Activated CD4-positive, alpha-beta T cell treated with anti-CD3 and anti-CD28 coated beads for 36 hours (primary cell): ENCODE measurements at regions not wholly inside any gene's neighbourhood (a gene's known extent, or its start where the extent isn't known, plus 50 kb on each side); places are given as distances from the start of the nearest gene placed in this dataset.

Experiments used
- ATAC-seq: fragments of 200-7000 bp; cut with Tn5 transposase; one replicate; pipeline ENCODE4 v1.10.0; 2021; ENCODE audit warnings: mild to moderate bottlenecking, moderate library complexity
- CTCF ChIA-PET: fragments of 350-600 bp; sonication (Branson Sonifier 250); formaldehyde crosslinking; loops from one replicate; lab custom pipeline; 2021; ENCODE audit warnings: antibody characterized with exemption; lab: Charles Lee
- POLR2A ChIA-PET: fragments of 350-600 bp; sonication (Branson Sonifier 250); formaldehyde crosslinking; loops from one replicate; lab custom pipeline; 2021; ENCODE audit warnings: antibody characterized with exemption, inconsistent platforms; lab: Charles Lee
- DNase-seq: peaks from one replicate; pipeline ENCODE4 v3.0.0-alpha.2; 2020
- H3K27ac Mint-ChIP-seq: one replicate; pipeline ENCODE4 v1.8.0; 2021; ENCODE audit warnings: mixed read lengths
- H3K27me3 Mint-ChIP-seq: one replicate; pipeline ENCODE4 v1.8.0; 2021; ENCODE audit warnings: mixed read lengths
- H3K36me3 Mint-ChIP-seq: one replicate; pipeline ENCODE4 v1.8.0; 2021; ENCODE audit warnings: low read depth, mixed read lengths
- H3K4me1 Mint-ChIP-seq: one replicate; pipeline ENCODE4 v1.8.0; 2021; ENCODE audit warnings: mixed read lengths
- H3K4me3 Mint-ChIP-seq: one replicate; pipeline ENCODE4 v1.8.0; 2021; ENCODE audit warnings: mild to moderate bottlenecking, moderate library complexity, mixed read lengths
- H3K9me3 Mint-ChIP-seq: one replicate; pipeline ENCODE4 v1.8.0; 2021; ENCODE audit warnings: low read depth, mixed read lengths
- intact Hi-C, 2 experiments: fragments of 100-400 bp; cut with DNase I in 1 of 2; cut with micrococcal nuclease in 1 of 2; formaldehyde crosslinking; loops; one replicate each; pipeline versions ENCODE4 v1.14.2 to v1.15.1; 2022 to 2024; cut with DNase I, micrococcal nuclease

DNA sequence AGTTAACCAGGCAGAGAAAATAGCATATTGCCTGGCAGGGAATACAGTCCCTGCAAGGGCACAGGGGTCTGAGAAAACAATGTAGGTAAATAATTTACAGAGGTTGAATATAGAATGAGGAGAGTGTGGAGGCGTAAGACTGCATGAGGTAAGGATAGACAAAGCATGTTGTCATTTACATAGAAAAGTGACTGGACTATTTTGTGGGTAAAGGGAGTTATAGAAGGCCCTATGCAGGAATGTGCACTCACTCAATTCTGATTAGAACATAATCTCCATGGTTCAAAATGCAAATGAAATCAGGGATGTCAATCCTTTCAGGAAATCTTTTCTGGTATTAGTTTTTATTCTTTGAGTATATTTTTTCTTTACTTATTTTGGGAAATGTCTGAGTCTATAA is 285.7 kb upstream of the SALL1 start:
- CTCF ChIA-PET, result no interaction called here
- no peak overlapping the region for H3K27ac Mint-ChIP-seq
- DNase-seq (no peak), ATAC-seq (no peak)
- H3K36me3 Mint-ChIP-seq, result no peaks in the 10 kb centered on the region
- H3K9me3 Mint-ChIP-seq, result no peaks in the 10 kb centered on the region
- no peak overlapping the region for H3K4me3 Mint-ChIP-seq
- peaks cover 10% of the 10 kb centered on the region for H3K27me3 Mint-ChIP-seq
- H3K4me1 Mint-ChIP-seq, result no peaks in the 10 kb centered on the region
- intact Hi-C loops, result no loop called here
- POLR2A ChIA-PET, result no interaction called here

GRCh38 chr16:51434567-51435198 is 283.6 kb upstream of the SALL1 start:
- POLR2A ChIA-PET, result no interaction called here
- H3K4me1 Mint-ChIP-seq, result no peaks in the 10 kb centered on the region
- intact Hi-C loops, result no loop called here
- ATAC-seq (no peak), DNase-seq (no peak)
- H3K9me3 Mint-ChIP-seq, result no peaks in the 10 kb centered on the region
- no peak overlapping the region for H3K27ac Mint-ChIP-seq
- H3K36me3 Mint-ChIP-seq, result no peaks in the 10 kb centered on the region
- H3K4me3 Mint-ChIP-seq, result no peak overlapping the region
- no peaks in the 10 kb centered on the region for H3K27me3 Mint-ChIP-seq
- CTCF ChIA-PET, result interaction anchor here (0.6 kb wide), 1 partner anchor 11 kb away, joined by 3 read pairs; no protein-coding TSS in a partner anchor

GRCh38 chr16:51433599-51433998 is 282.5 kb upstream of the SALL1 start:
- Mint-ChIP-seq H3K27me3 (no peaks in the 10 kb centered on the region), H3K9me3 (no peaks in the 10 kb centered on the region), H3K4me3 (no peak overlapping the region), H3K27ac (no peak overlapping the region), H3K36me3 (no peaks in the 10 kb centered on the region), H3K4me1 (no peaks in the 10 kb centered on the region)
- DNase-seq (no peak), ATAC-seq (no peak)
- intact Hi-C loops, result no loop called here
- CTCF ChIA-PET, result no interaction called here
- POLR2A ChIA-PET, result no interaction called here

DNA sequence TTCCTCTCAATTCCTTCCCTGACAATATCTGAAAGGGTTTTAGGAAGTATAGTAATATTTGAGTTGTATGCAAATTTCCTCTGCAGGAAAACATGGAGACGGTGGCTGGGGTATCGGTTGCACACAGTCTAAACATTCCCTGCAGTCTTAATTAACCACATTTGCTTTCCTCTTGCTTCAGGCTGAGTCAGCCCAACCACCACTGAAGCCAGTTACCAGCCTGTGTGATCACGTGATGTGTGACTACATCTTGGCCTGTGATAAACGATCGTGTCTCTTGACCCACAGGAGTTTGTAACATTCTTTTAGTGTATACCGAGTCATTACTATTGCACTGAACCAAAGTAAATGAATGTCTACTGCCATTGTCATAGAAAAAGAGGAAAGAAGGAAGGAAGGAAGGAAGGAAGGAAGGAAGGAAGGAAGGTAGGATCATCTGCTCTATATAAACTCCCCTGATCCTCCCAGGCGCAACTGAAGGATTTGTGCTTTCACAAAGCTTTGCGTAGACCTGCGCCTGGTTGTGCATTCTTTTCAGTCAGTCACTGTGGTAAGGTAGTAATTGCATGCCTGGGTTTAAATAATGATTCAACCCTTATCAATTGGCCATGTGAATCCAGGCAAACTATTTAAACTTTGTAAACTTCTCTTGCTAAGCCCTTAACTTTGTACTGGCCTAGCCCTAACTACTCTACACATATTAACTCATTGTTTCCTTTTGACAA is 280.6 kb upstream of the SALL1 start:
- Mint-ChIP-seq H3K27me3 (no peaks in the 10 kb centered on the region), H3K9me3 (no peaks in the 10 kb centered on the region), H3K4me3 (no peak overlapping the region), H3K36me3 (no peaks in the 10 kb centered on the region), H3K27ac (no peak overlapping the region), H3K4me1 (no peaks in the 10 kb centered on the region)
- ChIA-PET POLR2A (no interaction called here), CTCF (no interaction called here)
- ATAC-seq (no peak), DNase-seq (no peak)
- intact Hi-C loops, result no loop called here

DNA sequence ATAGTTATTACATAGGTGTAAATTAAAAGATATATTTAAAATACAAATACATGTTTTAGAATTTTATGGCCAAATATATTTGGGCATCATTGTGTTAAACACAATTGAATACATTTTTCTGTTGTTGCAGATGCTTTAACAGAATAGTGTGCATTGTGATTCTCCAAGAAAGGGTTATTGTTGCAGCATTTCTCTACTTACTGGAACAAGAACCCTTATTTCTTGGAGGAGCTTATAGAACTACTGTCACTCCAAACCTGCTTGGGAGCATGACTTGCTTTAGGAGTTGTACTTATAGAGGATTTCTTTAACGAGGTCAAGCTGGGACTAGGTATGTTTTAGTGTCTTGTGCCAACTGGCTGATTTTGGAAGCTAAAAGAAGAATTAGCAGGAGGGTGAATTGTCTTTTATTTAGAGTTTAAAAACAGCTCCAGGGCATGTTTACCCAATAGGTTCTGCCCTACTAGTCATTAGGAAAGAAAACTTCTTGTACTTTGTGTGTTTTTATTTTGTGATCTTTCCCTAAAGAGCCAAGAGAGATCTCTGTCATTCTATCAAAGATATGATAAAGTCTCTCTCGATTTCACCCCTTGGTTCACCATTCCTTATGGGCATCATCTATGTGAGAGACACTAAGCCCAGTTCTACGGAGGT is 279.8 kb upstream of the SALL1 start:
- Mint-ChIP-seq H3K9me3 (no peaks in the 10 kb centered on the region), H3K36me3 (no peaks in the 10 kb centered on the region), H3K4me1 (no peaks in the 10 kb centered on the region), H3K27ac (no peak overlapping the region), H3K27me3 (no peaks in the 10 kb centered on the region), H3K4me3 (no peak overlapping the region)
- ATAC-seq (no peak), DNase-seq (no peak)
- ChIA-PET CTCF (no interaction called here), POLR2A (no interaction called here)
- intact Hi-C loops, result no loop called here

GRCh38 chr16:51429041-51429440 is 278.0 kb upstream of the SALL1 start:
- no peak for ATAC-seq
- ChIA-PET POLR2A (no interaction called here), CTCF (no interaction called here)
- H3K27me3 Mint-ChIP-seq, result no peaks in the 10 kb centered on the region
- H3K4me1 Mint-ChIP-seq, result no peaks in the 10 kb centered on the region
- H3K9me3 Mint-ChIP-seq, result no peaks in the 10 kb centered on the region
- H3K27ac Mint-ChIP-seq, result no peak overlapping the region
- no peak overlapping the region for H3K4me3 Mint-ChIP-seq
- intact Hi-C loops, result no loop called here
- DNase-seq, result no peak
- H3K36me3 Mint-ChIP-seq, result no peaks in the 10 kb centered on the region

DNA sequence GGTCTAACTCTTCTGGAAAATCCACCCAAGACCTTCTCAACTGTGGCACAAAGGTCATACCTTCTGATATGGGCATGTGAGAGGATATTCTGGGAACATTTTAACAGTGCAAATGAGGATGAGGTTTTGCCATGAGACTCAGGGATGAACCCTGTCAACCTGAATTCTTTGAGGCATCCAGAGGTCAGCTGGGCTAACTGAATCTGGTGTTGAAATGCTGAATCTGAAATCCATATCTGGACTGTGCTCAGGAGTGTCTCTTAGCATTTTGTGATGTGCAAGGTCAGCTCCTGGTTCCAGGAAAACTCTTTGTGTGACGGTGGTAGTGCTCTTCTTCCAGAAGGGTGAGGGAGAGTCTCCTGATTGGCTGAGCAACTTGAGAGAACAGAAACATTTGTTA is 276.0 kb upstream of the SALL1 start:
- DNase-seq (no peak), ATAC-seq (no peak)
- Mint-ChIP-seq H3K9me3 (no peaks in the 10 kb centered on the region), H3K4me3 (no peak overlapping the region), H3K4me1 (no peaks in the 10 kb centered on the region), H3K36me3 (no peaks in the 10 kb centered on the region), H3K27ac (no peak overlapping the region), H3K27me3 (no peaks in the 10 kb centered on the region)
- POLR2A ChIA-PET, result no interaction called here
- CTCF ChIA-PET, result no interaction called here
- intact Hi-C loops, result no loop called here

- CTCF ChIA-PET, result no interaction called here
- H3K27ac Mint-ChIP-seq, result no peak overlapping the region
- H3K4me3 Mint-ChIP-seq, result no peak overlapping the region
- ATAC-seq (no peak), DNase-seq (no peak)
- H3K27me3 Mint-ChIP-seq, result no peaks in the 10 kb centered on the region
- POLR2A ChIA-PET, result no interaction called here
- intact Hi-C loops, result no loop called here
- no peaks in the 10 kb centered on the region for H3K36me3 Mint-ChIP-seq
- no peaks in the 10 kb centered on the region for H3K9me3 Mint-ChIP-seq
- H3K4me1 Mint-ChIP-seq, result no peaks in the 10 kb centered on the region
Observed at GRCh38 chr16:51426276-51426675, 275.2 kb upstream of the SALL1 start.

DNA sequence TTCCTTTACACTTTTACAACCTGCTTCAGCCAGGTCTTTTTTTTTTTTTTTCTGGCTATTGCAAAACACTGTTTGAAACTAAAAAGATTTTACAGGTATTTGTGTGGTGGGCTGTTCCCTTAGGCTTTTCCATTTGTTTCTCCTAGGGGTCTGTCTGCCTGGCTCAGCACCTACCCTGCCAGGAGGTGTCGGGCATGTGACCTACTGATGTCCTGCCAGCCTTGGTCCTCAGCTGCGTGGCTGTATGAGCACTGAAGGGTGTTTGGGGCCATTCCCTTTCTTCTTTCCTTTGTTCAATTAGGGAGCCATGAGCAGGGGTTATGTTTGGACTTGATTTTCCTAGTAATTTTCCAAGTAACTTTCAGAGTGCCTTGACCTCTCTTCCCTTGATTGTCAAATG is 269.2 kb upstream of the SALL1 start:
- ATAC-seq (no peak), DNase-seq (no peak)
- Mint-ChIP-seq H3K4me1 (no peaks in the 10 kb centered on the region), H3K27ac (no peak overlapping the region), H3K36me3 (no peaks in the 10 kb centered on the region), H3K9me3 (peaks cover 2% of the 10 kb centered on the region), H3K4me3 (no peak overlapping the region), H3K27me3 (no peaks in the 10 kb centered on the region)
- ChIA-PET CTCF (no interaction called here), POLR2A (no interaction called here)
- intact Hi-C loops, result no loop called here

DNA sequence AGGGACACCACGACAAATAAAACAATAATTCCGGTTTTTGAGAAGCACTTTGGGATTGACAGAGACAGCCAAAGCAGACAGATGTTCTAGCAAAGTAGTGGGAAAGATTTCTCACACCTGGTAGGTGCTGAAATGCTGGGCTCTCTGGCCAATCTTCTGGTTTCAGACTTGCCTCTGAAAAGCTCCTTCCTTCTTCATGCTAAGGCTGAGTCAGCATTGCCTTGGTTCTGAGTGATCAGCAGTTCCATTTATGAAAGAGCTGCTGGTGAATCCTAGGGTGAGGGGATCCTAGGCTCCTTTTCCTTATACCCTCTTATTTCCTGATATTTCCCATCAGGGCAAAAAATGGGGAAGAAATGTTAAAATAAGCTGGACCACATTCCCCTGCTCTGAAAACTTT is 268.7 kb upstream of the SALL1 start:
- no peaks in the 10 kb centered on the region for H3K27me3 Mint-ChIP-seq
- POLR2A ChIA-PET, result no interaction called here
- CTCF ChIA-PET, result no interaction called here
- DNase-seq, result no peak
- no peak overlapping the region for H3K27ac Mint-ChIP-seq
- H3K4me1 Mint-ChIP-seq, result no peaks in the 10 kb centered on the region
- H3K36me3 Mint-ChIP-seq, result no peaks in the 10 kb centered on the region
- ATAC-seq, result no peak
- intact Hi-C loops, result no loop called here
- H3K4me3 Mint-ChIP-seq, result no peak overlapping the region
- H3K9me3 Mint-ChIP-seq, result peaks cover 2% of the 10 kb centered on the region

DNA sequence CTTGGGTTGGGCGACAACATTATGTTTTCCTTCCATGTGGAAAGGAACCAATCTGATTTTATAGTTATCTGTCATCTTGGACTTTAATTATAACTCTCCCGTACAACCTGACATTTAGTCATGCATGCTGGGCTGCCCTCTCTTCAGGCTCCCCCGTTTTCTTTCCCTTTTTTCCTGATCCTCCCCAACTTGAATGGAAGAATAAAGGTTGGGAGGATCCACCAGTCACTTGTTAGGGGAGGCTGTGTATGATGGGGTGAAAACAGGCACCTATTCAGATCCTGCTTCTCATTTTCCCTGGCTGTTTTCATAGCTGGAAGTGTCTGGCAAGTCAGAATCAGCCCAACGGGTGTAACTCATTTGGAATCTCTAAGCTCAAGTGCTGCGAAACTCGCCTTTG is 267.2 kb upstream of the SALL1 start:
- DNase-seq (no peak), ATAC-seq (no peak)
- H3K4me3 Mint-ChIP-seq, result no peak overlapping the region
- intact Hi-C loops, result no loop called here
- CTCF ChIA-PET, result no interaction called here
- no peak overlapping the region for H3K27ac Mint-ChIP-seq
- POLR2A ChIA-PET, result no interaction called here
- no peaks in the 10 kb centered on the region for H3K27me3 Mint-ChIP-seq
- H3K9me3 Mint-ChIP-seq, result peaks cover 2% of the 10 kb centered on the region
- H3K4me1 Mint-ChIP-seq, result no peaks in the 10 kb centered on the region
- no peaks in the 10 kb centered on the region for H3K36me3 Mint-ChIP-seq

DNA sequence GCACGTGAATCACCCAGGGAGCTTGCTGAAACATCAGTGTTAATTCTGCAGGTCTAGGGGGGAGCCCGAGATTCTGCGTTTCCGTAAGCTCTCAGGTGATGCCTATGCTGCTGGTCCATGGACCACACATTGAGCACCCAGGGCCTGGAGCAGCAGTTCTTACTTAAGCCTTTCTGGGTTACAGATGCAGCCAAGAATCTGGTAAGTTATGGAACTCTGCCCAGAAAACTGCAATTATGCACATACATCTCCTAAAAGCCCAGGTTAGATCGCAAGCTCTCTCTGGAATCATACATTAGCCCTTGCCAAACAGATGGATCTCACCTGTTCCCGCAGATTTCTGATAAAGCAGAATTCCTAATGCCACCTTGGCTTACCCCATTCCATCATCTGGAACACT is 265.9 kb upstream of the SALL1 start:
- H3K4me1 Mint-ChIP-seq, result no peaks in the 10 kb centered on the region
- intact Hi-C loops, result no loop called here
- no peaks in the 10 kb centered on the region for H3K27me3 Mint-ChIP-seq
- H3K36me3 Mint-ChIP-seq, result no peaks in the 10 kb centered on the region
- no peak overlapping the region for H3K27ac Mint-ChIP-seq
- peaks cover 2% of the 10 kb centered on the region for H3K9me3 Mint-ChIP-seq
- POLR2A ChIA-PET, result no interaction called here
- CTCF ChIA-PET, result interaction anchor here (0.6 kb wide), 1 partner anchor 368 kb away, joined by 3 read pairs; no protein-coding TSS in a partner anchor
- ATAC-seq (no peak), DNase-seq (no peak)
- H3K4me3 Mint-ChIP-seq, result no peak overlapping the region
